GM18867 (cell line): ENCODE measurements at regions not wholly inside any gene's neighbourhood (a gene's known extent, or its start where the extent isn't known, plus 50 kb on each side); places are given as distances from the start of the nearest gene placed in this dataset.
"Not testable (repeated sequence)": the region's sequence is repeated elsewhere in the genome, so short reads cannot be mapped to it uniquely, and the experiment has no call there.

Experiments
- ATAC-seq: cut with Tn5 transposase; IDR thresholded peaks from one replicate; pipeline ENCODE4 v1.9.1; 2021; ENCODE audit warnings: mild to moderate bottlenecking, moderate library complexity; ENCODE audit not compliant: unreplicated experiment

DNA sequence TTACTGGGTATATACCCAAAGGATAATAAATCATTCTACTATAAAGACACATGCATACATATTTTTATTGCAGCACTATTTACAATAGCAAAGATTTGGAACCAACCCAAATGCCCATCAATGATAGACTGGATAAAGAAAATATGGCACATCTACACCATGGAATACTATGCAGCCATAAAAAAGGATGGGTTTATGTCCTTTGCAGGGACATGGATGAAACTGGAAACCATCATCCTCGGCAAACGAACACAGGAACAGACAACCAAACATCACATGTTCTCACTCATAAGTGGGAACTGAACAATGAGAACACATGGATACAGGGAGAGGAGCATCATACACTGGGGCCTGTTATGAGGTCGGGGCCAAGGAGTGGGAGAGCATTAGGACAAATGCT is 665.0 kb upstream of the KCNMB2 start:
- not testable (repeated sequence) for ATAC-seq

GRCh38 chr3:177878192-177878591 is 658.0 kb upstream of the KCNMB2 start:
- no peak for ATAC-seq

- ATAC-seq = no peak
These were observed 657.3 kb upstream of the KCNMB2 start for GRCh38 chr3:177878957-177879356.

DNA sequence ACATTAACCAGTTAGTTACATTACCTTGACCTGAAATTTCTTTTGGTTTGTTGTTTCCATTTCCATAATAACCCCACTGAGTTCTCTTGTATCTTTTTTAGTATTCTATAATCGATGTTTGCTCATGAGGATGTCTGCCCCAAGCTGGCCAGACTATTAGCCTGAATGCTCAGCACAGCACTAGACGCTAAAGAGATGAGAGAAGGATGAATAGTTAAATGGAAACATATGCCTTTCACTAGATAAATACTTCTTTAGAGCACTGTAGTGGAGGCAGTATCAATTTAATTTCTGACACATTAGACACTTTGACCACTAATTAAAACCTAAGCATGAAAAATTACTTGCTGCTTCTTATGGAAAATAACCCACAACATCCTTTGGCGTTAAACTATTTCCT is 654.9 kb upstream of the KCNMB2 start:
- no peak for ATAC-seq

DNA sequence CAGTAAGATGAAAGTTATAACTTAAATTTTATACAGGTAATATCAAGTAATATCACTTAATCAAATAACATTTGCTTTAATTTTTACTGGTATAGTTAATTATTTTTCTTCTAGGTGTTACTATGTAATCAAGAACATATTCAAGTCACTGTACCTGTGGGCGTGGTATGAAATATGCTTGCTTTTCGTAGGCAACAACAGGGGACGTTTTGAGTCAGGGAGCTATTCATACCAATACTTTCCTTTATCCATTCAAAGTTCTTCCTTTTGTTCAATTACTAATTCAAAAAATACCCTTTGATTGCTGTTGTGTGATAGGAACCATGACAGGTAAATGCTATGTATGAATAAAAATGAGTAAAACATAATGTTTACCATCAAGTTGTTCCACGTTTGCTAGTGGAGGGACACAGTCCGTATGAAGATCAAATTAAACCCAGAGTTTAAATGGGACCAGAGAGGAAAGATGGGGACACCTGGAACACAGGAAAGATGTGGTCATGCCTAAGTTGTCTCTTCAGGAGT is 654.0 kb upstream of the KCNMB2 start:
- no peak for ATAC-seq

GRCh38 chr3:177883091-177883490 is 653.1 kb upstream of the KCNMB2 start:
- no peak for ATAC-seq

DNA sequence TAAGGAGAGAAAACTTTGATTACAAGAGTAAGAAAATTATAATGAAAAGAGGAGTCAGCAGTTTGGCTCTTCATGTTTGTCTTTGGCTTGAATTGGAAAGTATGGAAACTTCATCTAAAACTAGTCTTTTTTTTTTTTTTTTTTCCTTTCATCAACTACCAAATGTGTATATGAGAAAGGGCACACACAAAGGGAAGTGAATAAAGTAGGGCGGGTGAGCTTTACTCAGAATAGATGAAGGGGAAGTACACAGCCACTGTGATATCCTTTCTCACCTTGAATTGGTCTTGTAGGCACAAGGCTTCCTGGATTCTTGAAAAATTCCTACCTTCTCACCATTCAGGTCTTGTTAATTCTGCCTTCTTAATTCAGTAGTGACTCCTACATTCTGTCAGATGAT is 652.3 kb upstream of the KCNMB2 start:
- ATAC-seq = no peak

DNA sequence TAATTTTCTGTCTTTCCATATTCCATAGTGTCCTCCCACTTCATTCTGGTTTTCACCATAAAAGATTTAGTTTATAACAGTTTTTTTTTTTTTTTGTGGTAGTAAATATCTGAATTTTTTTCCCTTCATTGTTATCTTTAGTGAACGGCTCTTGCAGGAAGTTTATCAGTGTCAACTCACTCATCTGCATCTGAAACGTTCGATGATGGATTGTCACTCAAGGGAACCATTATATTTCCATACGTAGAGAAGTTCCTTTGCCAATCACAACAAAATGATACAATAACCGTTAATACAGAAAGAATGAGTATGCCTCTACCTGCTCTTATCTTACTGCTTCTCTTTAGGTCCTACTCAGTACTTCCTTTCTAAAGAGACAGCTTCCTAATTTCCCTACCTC is 651.2 kb upstream of the KCNMB2 start:
- no peak for ATAC-seq

- no peak for ATAC-seq
These were observed 649.7 kb upstream of the KCNMB2 start for GRCh38 chr3:177886501-177886900.

DNA sequence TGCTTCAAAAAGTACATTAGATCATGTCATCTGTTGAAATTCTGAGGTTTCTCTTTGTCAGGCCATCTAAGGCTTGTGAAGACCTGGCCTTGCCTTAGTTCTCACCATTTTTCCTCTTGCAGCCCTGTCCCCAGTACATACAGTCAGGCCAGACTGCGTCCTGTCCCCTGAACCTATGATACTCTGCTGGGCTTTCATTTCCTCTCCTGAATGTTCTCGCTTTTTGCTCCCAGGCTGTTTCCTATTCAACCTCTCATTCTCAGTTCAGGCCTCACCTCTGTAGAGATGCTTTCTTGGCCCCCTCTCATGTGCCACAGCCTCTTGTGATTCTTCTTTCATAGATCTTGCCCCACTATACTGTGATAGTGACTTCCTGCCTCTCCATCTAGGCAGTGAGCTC is 648.8 kb upstream of the KCNMB2 start:
- ATAC-seq = no peak

DNA sequence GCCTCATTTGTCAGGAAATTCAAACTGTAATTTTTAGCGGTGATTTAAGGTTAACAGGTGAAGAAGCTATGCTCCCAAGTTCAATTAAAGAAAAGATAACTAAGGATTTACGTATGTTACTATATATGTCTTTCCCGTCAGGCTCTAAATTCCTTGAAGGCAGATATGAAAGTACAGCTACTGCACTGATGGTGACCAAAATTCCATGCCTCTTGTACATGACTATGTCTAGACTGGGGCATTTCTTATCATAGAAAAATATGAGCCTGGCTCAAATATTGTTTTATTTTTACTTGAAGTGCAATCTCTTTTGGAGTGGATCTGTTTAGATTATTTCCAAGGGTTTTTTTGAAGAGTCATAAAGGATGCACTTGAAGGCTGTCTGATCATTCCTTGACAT is 647.1 kb upstream of the KCNMB2 start:
- ATAC-seq = no peak

DNA sequence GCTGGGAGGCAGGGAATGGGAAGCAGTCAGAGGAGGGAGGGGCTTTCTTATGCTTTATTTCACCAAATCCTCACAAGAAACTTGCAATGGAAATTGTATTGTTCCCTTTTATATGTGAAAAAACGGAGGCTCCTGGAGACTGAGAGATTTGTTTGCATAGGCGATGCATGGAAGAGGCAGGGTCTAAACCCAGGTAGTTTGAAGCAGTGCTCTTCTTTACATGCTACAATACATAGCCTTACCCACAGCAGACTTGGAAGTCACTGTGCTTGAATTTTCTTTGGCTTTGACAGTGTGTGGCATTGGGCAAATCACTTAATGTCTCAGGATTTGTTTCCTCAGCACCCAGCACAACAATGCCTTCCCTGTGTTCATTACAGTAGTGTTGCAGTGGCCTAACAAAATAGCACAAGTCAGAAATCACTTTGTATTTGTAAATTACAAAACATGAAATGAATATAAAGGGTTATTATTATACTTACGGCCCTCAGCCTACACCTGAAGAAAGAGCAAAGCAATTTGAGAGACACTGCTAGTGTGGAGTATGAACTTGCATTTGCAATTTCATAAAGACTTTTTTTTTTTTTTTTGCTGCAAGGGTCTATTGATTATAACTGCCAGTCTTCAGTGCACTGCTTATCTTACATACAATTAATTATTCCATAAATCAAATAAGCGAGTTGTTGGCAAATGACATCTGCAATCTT is 646.4 kb upstream of the KCNMB2 start:
- no peak for ATAC-seq

- no peak for ATAC-seq
These were observed 645.9 kb upstream of the KCNMB2 start for GRCh38 chr3:177890359-177890683.

- ATAC-seq = not testable (repeated sequence)
These were observed 644.7 kb upstream of the KCNMB2 start for GRCh38 chr3:177891569-177891968.

DNA sequence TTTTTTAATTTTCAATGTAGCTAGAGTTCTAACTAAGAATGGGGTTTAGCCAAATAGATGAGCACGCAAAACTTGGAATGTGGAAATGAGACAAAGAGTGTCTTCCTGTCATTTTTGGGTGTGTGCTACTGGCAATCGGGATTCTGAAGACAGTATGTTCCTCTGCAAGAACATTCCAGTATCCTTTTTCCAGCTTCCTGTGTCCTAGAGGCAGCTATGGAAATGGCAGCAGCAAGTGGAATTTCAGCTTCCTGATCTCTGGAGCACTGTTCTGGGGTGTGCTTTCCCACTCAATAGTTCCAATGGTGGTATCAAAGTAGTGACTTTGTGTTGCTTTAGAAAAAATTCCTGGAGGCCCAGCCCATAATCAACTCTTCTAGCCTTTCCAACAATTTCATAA is 642.9 kb upstream of the KCNMB2 start:
- ATAC-seq = no peak

DNA sequence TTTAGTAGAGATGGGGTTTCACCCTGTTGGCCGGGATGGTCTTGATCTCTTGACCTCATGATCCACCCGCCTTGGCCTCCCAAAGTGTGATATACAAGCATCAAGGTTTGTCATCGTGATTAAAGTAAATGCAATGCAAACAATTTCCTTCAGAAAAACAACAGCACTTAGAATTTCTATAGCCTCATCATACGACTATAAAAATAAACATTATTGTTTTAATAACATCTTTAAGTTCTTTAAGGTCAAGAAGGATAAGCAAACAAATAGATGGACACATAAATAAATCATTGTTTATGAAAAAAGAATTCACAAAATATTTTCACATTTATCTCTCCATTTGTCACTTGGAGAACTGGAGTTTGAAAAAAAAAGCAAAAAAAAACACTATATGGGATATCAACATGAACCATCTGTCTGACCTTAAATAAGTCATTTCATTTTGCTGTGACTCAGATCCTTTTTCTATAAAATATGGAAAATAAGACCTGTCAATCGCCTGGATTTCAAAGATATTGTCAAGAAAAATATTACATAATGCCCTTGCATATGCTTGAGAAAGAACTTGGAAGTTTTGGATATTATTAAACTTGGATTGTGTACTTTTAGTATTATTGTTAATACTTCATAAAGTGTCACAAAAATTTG is 642.0 kb upstream of the KCNMB2 start:
- no peak for ATAC-seq

DNA sequence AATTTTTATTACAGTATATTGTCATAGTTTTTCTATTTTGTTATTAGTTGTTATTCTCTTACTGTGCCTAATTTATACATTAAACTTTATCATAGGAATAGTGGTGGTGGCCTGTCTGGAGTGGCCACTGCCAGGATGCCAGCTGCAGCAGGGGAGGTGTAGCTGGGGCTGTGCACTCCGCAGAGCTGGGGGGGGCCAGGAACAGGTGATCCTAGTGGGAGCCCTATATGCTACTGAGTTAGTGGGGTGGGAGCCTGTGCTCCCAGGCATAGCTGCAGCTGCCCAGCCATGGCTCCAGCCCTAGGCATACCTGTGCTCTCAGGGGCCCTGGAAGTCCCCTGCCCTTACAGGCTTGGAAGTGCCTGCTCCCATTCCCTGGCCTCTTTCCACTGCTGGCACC is 638.1 kb upstream of the KCNMB2 start:
- no peak for ATAC-seq

GRCh38 chr3:177899275-177900067 is 636.8 kb upstream of the KCNMB2 start:
- no peak for ATAC-seq

GRCh38 chr3:177902876-177903275 is 633.4 kb upstream of the KCNMB2 start:
- no peak for ATAC-seq

GRCh38 chr3:177904621-177905020 is 631.6 kb upstream of the KCNMB2 start:
- no peak for ATAC-seq

DNA sequence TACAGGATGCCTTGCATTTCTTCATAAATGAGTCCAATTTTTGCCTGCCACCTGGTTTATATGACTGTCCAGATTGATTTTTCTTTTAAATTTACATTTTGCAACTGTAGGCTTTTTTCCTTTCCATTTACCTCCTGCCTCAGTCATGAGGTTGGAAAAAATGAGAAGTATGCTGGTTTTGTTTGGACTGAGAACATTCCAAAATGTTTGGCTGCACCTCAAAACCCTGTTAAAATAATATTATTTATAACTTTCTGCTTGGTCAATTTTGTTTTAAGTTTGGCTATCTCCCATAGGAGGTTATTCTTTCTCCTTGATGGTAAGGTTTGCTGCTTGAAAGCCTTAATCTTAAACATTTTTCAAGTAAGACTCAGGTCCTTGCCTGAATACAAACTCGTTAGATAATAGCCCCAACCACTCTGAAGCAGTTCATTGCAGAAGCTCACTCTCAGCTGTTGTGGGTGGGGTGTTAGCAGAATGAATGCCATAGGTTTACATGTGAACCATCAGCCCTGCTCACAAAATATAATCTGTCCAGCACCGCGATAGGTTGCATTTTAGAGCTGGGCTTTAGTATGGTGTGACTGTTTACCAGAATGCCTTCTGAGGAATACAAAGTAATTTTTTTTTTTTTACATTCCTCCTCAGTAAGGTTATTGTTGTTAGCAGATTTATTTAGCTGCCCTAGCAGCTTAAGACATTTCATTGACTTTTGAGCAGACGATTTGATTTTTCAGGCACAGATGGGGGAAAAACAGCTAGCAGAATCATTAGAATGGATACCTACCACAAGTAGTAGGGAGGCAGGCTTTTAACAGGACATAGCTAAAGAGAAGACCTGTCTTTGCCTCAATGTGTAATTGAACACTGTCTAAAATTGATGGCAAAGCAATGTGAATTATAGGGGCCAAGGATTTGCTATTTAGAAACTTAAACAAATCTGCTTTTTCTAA is 630.8 kb upstream of the KCNMB2 start:
- ATAC-seq = no peak
